CD4-positive, alpha-beta T cell (primary cell): ENCODE measurements at regions not wholly inside any gene's neighbourhood (a gene's known extent, or its start where the extent isn't known, plus 50 kb on each side); places are given as distances from the start of the nearest gene placed in this dataset.

Source experiments
- ATAC-seq: fragments of 200-7000 bp; cut with Tn5 transposase; one replicate; pipeline ENCODE4 v1.10.0; 2022; ENCODE audit warnings: mild to moderate bottlenecking; ENCODE audit not compliant: poor library complexity
- CTCF ChIA-PET: fragments of 350-600 bp; sonication (Branson Sonifier 250); formaldehyde crosslinking; loops from one replicate; lab custom pipeline; 2021; ENCODE audit warnings: antibody characterized with exemption, inconsistent platforms; lab: Charles Lee
- POLR2A ChIA-PET: fragments of 350-600 bp; sonication (Branson Sonifier 250); formaldehyde crosslinking; loops from one replicate; lab custom pipeline; 2021; ENCODE audit warnings: antibody characterized with exemption, inconsistent platforms; lab: Charles Lee
- DNase-seq, 14 experiments: peaks; one replicate each; pipeline ENCODE4 v3.0.0-alpha.2; 2013 to 2020; ENCODE audit warnings: mixed read lengths in 2 of 14
- H3K27ac ChIP-seq, 2 donors: one replicate each; pipeline versions ENCODE4 v1.5.1 to v1.7.0; 2013; ENCODE audit warnings: low read length in 2 of 2, low read depth in 1 of 2, mild to moderate bottlenecking in 1 of 2
- H3K27me3 ChIP-seq, 2 experiments: 1 replicate in 1 of 2; 2 replicates in 1 of 2; pipeline versions ENCODE4 v1.6.1 to v1.7.0; 2013; ENCODE audit warnings: low read length in 2 of 2, control low read depth in 1 of 2, mild to moderate bottlenecking in 1 of 2, moderate library complexity in 1 of 2; ENCODE audit not compliant: insufficient read depth in 2 of 2, control insufficient read depth in 1 of 2
- H3K36me3 ChIP-seq: one replicate; pipeline ENCODE4 v1.6.1; 2013; ENCODE audit warnings: low read length, control low read depth; ENCODE audit not compliant: insufficient read depth
- H3K4me1 ChIP-seq: one replicate; pipeline ENCODE4 v1.6.1; 2013; ENCODE audit warnings: low read length, control low read depth; ENCODE audit not compliant: insufficient read depth
- H3K4me3 ChIP-seq: one replicate; pipeline ENCODE4 v1.5.1; 2013; ENCODE audit warnings: mild to moderate bottlenecking, low read length, moderate library complexity
- H3K9me3 ChIP-seq, 2 experiments: 1 replicate in 1 of 2; 2 replicates in 1 of 2; pipeline versions ENCODE4 v1.6.1 to v1.7.0; 2013; ENCODE audit warnings: low read length in 2 of 2, mild to moderate bottlenecking in 2 of 2, control low read depth in 1 of 2, moderate library complexity in 1 of 2; ENCODE audit not compliant: control insufficient read depth in 1 of 2, insufficient read depth in 1 of 2
- H3K27ac Mint-ChIP-seq: one replicate; pipeline ENCODE4 v1.8.0; 2020; ENCODE audit warnings: mixed read lengths
- H3K27me3 Mint-ChIP-seq: one replicate; pipeline ENCODE4 v1.8.0; 2021; ENCODE audit warnings: mixed read lengths
- H3K36me3 Mint-ChIP-seq: one replicate; pipeline ENCODE4 v1.8.0; 2021; ENCODE audit warnings: low read depth, mixed read lengths
- H3K4me1 Mint-ChIP-seq: one replicate; pipeline ENCODE4 v1.8.0; 2021; ENCODE audit warnings: low read depth, mixed read lengths
- H3K4me3 Mint-ChIP-seq: one replicate; pipeline ENCODE4 v1.8.0; 2020; ENCODE audit warnings: mild to moderate bottlenecking, mixed read lengths
- H3K9me3 Mint-ChIP-seq: one replicate; pipeline ENCODE4 v1.8.0; 2020; ENCODE audit warnings: mixed read lengths
- intact Hi-C, 2 experiments: fragments of 100-400 bp; cut with DNase I in 1 of 2; cut with micrococcal nuclease in 1 of 2; formaldehyde crosslinking; loops; one replicate each; pipeline versions ENCODE4 v1.15.1 to v1.9.0; 2023 to 2025; cut with DNase I, micrococcal nuclease
- TF ChIP-seq, protein P1 (sequence below): fragments of 200-600 bp; IDR thresholded peaks from one replicate; pipeline ENCODE4 v1.8.0; 2022; ENCODE audit warnings: antibody characterized with exemption, mild to moderate bottlenecking

DNA sequence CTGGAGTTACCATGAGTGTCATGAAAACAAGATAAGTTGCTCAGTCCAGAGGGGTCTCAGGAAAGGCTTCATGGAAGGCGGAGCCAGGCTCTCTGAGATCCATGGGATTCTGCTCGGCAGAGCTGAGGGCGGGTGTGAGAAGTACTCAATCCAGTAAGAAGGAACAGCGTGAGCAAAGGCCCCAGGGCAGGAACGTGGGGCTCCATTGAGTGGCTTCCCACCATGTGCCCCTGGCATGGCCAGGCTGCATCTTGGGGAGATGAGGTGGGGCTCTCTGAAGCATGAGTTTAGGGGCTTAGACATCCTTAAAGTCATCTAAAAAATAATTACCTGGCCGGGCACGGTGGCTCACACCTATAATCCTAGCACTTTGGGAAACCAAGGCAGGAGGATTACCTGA is 58.0 kb downstream of the ARL6IP4 start:
- Mint-ChIP-seq H3K36me3 (peaks cover 5% of the 10 kb centered on the region), H3K27ac (no peak overlapping the region), H3K9me3 (no peaks in the 10 kb centered on the region), H3K27me3 (no peaks in the 10 kb centered on the region), H3K4me3 (no peak overlapping the region), H3K4me1 (peaks cover 38% of the 10 kb centered on the region)
- ChIA-PET CTCF (interaction anchor here (1.0 kb wide), 1 partner anchor 200 kb away, joined by 3 read pairs; no protein-coding TSS in a partner anchor), POLR2A (no interaction called here)
- Histone ChIP-seq H3K4me3 (no peak overlapping the region), H3K9me3 (no peaks in the 10 kb centered on the region), H3K27me3 (no peaks in the 10 kb centered on the region), H3K36me3 (no peaks in the 10 kb centered on the region), H3K4me1 (peaks cover 18% of the 10 kb centered on the region), H3K27ac (no peak overlapping the region)
- no peak for DNase-seq
- intact Hi-C loops: no loop called here
- TF ChIP-seq, protein P1, sequence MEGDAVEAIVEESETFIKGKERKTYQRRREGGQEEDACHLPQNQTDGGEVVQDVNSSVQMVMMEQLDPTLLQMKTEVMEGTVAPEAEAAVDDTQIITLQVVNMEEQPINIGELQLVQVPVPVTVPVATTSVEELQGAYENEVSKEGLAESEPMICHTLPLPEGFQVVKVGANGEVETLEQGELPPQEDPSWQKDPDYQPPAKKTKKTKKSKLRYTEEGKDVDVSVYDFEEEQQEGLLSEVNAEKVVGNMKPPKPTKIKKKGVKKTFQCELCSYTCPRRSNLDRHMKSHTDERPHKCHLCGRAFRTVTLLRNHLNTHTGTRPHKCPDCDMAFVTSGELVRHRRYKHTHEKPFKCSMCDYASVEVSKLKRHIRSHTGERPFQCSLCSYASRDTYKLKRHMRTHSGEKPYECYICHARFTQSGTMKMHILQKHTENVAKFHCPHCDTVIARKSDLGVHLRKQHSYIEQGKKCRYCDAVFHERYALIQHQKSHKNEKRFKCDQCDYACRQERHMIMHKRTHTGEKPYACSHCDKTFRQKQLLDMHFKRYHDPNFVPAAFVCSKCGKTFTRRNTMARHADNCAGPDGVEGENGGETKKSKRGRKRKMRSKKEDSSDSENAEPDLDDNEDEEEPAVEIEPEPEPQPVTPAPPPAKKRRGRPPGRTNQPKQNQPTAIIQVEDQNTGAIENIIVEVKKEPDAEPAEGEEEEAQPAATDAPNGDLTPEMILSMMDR: no peak
- no peak for ATAC-seq

- Mint-ChIP-seq H3K4me3 (no peak overlapping the region), H3K4me1 (peaks cover 40% of the 10 kb centered on the region), H3K36me3 (peaks cover 11% of the 10 kb centered on the region), H3K27ac (no peak overlapping the region), H3K9me3 (no peaks in the 10 kb centered on the region), H3K27me3 (no peaks in the 10 kb centered on the region)
- DNase-seq (no peak), ATAC-seq (no peak)
- Histone ChIP-seq H3K27ac (no peak overlapping the region), H3K4me1 (peaks cover 18% of the 10 kb centered on the region), H3K4me3 (no peak overlapping the region), H3K36me3 (no peaks in the 10 kb centered on the region), H3K9me3 (no peaks in the 10 kb centered on the region), H3K27me3 (no peaks in the 10 kb centered on the region)
- POLR2A ChIA-PET: no interaction called here
- CTCF ChIA-PET: interaction anchor here (1.0 kb wide), 1 partner anchor 200 kb away, joined by 3 read pairs; no protein-coding TSS in a partner anchor
- intact Hi-C loops: no loop called here
- TF ChIP-seq, protein P1: no peak
Observed at GRCh38 chr12:123037791-123038190, 57.3 kb downstream of the ARL6IP4 start.

DNA sequence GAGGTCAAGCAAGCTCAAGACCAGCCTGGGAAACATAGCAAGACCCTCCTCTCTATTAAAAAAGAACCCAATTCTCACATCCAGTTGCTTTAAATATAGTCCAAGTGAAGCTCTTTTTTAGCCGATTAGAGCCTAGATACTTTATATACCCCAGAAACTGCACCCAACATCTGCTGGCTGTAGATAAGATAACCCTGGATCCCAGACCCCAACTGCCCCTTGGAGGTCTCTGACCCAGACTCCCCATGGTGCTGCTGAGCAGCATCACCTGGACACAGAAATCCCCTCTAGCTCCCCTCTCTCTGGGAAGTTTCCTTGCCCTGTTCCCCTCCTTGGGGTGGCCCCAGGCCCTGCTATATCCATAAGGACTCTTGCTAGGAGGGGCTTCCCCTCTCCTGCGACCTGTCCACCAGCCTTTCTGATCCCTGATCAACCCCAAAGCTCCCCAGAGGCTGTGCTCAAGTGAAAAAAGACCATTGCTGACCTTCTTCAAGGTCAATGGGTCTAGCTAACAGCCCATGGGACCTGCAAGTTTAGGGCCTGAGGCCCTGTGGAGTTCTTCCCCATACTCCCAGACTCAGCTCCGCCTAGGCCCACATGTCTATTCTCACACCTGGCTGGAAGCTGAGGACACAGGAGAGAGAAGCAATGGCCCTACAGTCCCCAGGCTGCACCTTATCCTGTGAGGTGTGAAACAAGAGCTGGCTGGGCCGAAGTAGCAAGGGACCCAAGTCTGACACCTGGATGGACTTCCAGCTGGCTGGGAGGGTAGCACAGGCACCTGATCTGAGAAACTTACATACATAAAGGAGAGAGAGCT is 56.2 kb downstream of the ARL6IP4 start:
- Histone ChIP-seq H3K4me3 (no peak overlapping the region), H3K27me3 (no peaks in the 10 kb centered on the region), H3K27ac (no peak overlapping the region), H3K9me3 (no peaks in the 10 kb centered on the region), H3K4me1 (peaks cover 18% of the 10 kb centered on the region), H3K36me3 (peaks cover 6% of the 10 kb centered on the region)
- Mint-ChIP-seq H3K27me3 (no peaks in the 10 kb centered on the region), H3K9me3 (no peaks in the 10 kb centered on the region), H3K4me1 (peaks cover 36% of the 10 kb centered on the region), H3K36me3 (peaks cover 16% of the 10 kb centered on the region), H3K4me3 (no peak overlapping the region), H3K27ac (peak overlapping the region; percentile 36)
- TF ChIP-seq, protein P1: no peak
- DNase-seq: no peak
- ChIA-PET POLR2A (interaction anchor here (1.9 kb wide), 1 partner anchor 38 kb away, joined by 5 read pairs; no protein-coding TSS in a partner anchor), CTCF (interaction anchor here (0.5 kb wide), 1 partner anchor 219 kb away, joined by 3 read pairs; no protein-coding TSS in a partner anchor)
- intact Hi-C loops: no loop called here
- no peak for ATAC-seq
